H1 (cell line): ENCODE measurements at regions not wholly inside any gene's neighbourhood (a gene's known extent, or its start where the extent isn't known, plus 50 kb on each side); places are given as distances from the start of the nearest gene placed in this dataset.

Experiments
- BACH1 ChIP-seq: IDR thresholded peaks from 2 replicates; pipeline ENCODE4 v1.6.1; 2012; ENCODE audit warnings: low read length, improper control_type of control experiment
- CEBPB ChIP-seq: IDR thresholded peaks from 2 replicates; pipeline ENCODE4 v1.6.1; 2012; ENCODE audit warnings: low read depth, low read length
- CHD1 ChIP-seq: IDR thresholded peaks from 2 replicates; pipeline ENCODE4 v1.6.1; 2012; ENCODE audit warnings: low read depth, low read length, improper control_type of control experiment
- CTCF ChIP-seq, 3 experiments: IDR thresholded peaks; 1 replicate in 2 of 3; 2 replicates in 1 of 3; pipeline versions ENCODE4 v1.5.1 to v1.6.1; 2011; ENCODE audit warnings: low read length in 3 of 3, mild to moderate bottlenecking in 3 of 3, inconsistent platforms in 2 of 3, low read depth in 1 of 3, moderate library complexity in 1 of 3; ENCODE audit not compliant: insufficient read depth in 1 of 3; ENCODE audit errors: control extremely low read depth in 1 of 3
- MAX ChIP-seq: IDR thresholded peaks from 2 replicates; pipeline ENCODE4 v1.6.1; 2012; ENCODE audit warnings: inconsistent platforms
- POLR2A ChIP-seq, 2 experiments: IDR thresholded peaks; 1 replicate in 1 of 2; 2 replicates in 1 of 2; pipeline ENCODE4 v1.6.1; 2011; ENCODE audit warnings: low read depth in 2 of 2, low read length in 2 of 2, mild to moderate bottlenecking in 2 of 2; ENCODE audit errors: control extremely low read depth in 1 of 2
- POLR2AphosphoS5 ChIP-seq: IDR thresholded peaks from 2 replicates; pipeline ENCODE4 v1.6.1; 2011; ENCODE audit warnings: low read depth, low read length
- RNF2 ChIP-seq: fragments of 200-900, 300-1000 bp; sonication (generic); IDR thresholded peaks from 2 replicates; pipeline ENCODE4 v1.7.1; 2016; ENCODE audit warnings: borderline replicate concordance, low read depth, mild to moderate bottlenecking, antibody characterized with exemption, low read length; ENCODE audit not compliant: poor library complexity, severe bottlenecking; ENCODE audit errors: missing control alignments
- ZNF274 ChIP-seq: IDR thresholded peaks from 2 replicates; pipeline ENCODE4 v1.7.0; 2012; ENCODE audit warnings: low read length, borderline replicate concordance; ENCODE audit errors: extremely low read depth

GRCh38 chr6:5860849-5861248, 145.9 kb downstream of the NRN1 start:
- TF ChIP-seq POLR2AphosphoS5 (no peak), CHD1 (no peak), BACH1 (no peak), MAX (no peak), RNF2 (no peak), CTCF (IDR thresholded peaks at IDR 0.05; ENCODE audit: control extremely low read depth in 1 of 3, insufficient read depth in 1 of 3, low read depth in 1 of 3, low read length in 3 of 3) (no peak), CEBPB (no peak), POLR2A (IDR thresholded peaks at IDR 0.05; ENCODE audit: control extremely low read depth in 1 of 2, low read depth in 2 of 2, low read length in 2 of 2) (no peak), ZNF274 (no peak)
